GM19035 (cell line): ENCODE measurements at regions not wholly inside any gene's neighbourhood (a gene's known extent, or its start where the extent isn't known, plus 50 kb on each side); places are given as distances from the start of the nearest gene placed in this dataset.
"Not testable (repeated sequence)": the region's sequence is repeated elsewhere in the genome, so short reads cannot be mapped to it uniquely, and the experiment has no call there.

Experiments
- ATAC-seq: cut with Tn5 transposase; IDR thresholded peaks from one replicate; pipeline ENCODE4 v1.9.1; 2021; ENCODE audit not compliant: unreplicated experiment

DNA sequence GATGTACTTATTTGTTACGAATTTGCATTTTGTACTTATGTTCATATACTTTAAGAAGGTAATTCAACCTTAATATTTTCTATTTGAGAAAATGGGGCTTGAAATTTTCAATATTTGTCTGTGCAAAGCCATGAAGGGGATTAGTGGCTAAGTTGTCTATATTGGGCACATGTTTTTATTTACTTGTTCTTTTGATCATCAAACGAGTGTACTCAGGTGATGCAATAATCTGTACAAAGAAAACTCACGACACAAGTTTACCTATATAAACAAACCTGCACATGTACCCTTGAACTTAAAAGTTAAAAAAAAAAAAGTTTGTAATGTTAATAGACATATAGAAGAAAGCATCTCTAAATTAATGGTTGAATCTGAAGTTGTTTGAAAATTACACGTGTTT, 658.9 kb upstream of the SYT4 start:
- no peak for ATAC-seq

DNA sequence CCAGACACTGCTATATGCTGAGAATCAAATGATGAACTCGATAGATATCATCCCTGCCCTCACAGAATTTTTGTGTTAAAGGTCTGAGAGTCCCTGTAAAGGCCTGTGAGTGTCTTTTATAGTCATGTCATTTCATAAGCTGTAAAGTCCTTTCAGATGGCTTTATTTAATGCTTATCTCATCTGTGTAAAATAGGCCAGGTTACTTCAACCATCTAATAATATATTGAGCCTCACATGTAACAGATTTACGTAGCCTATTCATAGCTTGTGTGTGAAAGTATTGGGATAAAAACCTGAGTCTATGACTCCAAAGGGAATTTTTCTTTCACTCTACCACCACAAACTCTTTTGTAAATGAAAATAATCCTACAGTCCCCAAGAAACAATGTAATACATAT, 672.0 kb upstream of the SYT4 start:
- ATAC-seq: no peak

DNA sequence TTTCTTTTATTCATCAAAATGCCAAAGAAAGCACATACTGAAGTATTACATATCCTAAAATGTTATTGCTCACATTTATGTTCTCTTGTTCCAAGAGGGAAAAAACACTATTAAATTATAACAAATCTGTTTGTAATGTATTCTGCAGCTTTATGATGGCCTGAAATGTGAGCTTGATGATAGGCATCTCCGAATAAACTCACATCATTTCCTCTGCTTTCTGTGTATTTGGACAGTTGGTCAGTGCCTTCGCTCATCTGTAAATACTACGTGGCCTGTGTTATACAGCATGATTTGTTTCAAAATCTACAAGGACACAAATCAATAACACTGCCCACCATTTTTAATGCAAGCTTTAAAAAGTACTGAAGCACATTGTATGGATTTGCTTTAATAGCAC, 672.8 kb upstream of the SYT4 start:
- no peak for ATAC-seq

DNA sequence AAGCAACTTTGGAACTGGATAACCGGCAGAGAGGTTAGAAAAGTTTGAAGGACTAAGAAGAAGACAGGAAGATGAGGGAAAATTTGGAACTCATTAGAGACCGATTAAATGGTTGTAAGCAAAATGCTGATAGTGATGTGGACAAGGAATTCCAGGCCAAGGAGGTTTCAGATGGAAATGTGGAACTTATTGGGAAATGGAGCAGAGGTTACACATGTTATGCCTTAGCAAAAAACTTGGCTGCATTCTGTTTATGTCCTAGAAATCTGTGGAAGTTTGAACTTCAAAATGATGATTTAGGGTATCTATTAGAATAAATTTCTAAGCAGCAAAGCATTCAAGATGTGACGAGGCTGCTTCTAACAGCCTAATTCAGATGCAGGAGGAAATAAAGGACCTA, 675.1 kb upstream of the SYT4 start:
- no peak for ATAC-seq

DNA sequence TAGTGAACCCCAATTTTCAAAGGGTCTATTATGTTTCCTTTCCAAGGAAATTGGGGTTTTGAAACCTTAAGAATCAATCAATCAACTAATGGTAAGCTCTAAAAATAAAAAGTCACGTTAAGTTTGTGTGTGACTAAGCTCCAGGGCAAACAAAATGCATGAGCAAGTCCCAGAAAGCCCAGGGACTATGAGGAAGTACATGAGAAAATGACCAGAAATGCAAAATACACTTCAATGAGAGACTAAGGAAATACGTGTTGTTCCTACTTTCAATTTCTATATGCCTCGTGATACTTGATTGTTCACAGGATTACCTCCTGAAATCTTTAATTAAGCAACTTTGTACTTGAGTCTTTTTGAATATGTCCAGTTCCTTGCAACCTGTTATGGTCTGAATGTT, 684.4 kb upstream of the SYT4 start:
- ATAC-seq: no peak

DNA sequence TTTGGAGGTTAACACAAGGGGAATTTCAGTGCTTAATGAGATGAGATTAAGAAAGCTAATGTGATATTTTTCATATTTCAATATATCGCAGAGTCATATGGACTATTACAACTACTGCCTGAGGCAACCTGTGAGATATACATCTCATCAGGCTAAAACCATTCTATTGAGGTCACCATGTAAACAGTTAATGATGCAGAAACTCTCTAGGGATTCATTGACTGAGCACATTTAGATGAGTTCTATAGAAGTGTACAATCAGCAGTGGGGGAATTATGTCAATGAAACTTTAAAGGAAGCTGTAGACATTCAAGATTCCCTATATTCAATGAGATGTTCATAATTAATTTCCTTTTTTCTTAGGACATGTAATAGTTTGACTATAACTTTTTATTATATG, 687.4 kb upstream of the SYT4 start:
- no peak for ATAC-seq

DNA sequence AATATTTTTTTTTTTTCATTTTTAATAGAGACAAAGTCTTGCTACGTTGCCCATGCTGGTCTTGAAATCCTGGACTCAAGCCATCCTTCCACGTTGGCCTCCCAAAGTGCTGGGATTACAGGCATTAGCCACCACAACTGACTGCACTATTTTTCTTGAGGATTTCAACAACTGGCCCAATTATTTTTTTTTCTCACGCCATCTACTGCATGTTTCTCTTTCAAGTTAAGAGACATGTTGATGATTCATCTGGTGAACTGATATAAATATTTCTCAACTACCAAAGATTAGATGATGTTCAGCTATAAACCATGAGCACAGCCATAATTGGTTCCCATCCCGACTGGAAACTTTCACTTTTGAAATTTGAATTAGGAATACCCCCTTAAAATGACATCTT, 688.4 kb upstream of the SYT4 start:
- ATAC-seq: no peak

DNA sequence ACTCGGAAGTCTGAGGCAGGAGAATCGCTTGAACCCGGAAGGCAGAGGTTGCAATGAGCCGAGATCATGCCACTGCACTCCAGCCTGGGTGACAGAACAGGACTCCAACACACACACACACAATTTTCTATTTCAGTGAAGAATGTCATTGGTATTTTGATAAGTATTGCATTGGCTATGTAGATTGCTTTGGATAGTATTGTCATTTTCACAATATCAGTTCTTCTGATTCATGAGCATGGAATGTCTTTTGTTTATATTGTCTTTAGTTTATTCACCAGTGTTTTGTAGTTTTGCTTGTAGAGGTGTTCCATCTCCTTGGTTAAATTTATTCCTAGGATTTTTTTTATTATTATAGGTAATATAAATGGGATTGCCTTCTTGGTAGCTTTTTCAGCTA, 693.4 kb upstream of the SYT4 start:
- no peak for ATAC-seq

DNA sequence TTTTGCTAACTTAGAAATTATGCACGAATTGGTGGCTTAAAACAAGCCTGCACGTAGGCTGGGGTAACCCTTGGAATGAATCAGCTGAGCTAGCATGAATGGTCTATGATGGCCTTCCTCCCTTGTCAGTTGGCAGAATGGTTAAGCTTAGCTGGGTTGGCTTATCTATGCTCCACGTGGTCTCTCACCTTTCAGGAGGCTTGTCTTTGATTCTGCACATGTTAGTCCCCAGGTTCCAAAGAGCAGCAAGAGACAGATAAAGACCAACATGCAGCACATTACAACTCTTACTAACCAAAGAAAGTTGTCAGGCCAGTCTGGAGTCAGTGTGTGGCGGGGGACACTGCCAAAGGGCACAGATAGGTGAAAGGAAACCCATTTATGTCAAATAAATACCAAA, 700.9 kb upstream of the SYT4 start:
- no peak for ATAC-seq

DNA sequence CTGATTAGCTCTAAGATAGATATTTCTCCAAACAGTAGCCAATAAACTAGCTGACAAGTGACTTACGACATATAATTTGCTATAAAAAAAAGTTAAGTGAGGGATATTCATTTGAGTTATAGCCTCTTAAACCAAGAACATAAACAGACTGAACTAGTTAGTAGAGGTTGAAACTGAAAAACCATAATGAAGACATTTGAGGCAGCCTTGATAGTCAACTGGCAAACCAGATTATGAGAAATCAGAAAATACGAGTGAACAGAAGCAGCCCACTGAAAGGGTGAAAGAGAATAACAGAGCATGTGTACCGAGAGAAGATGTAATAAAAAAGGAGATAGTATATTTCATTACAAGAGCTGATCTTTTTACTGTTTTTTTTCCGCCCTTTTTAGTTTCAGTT, 698.1 kb upstream of the SETBP1 start:
- no peak for ATAC-seq

DNA sequence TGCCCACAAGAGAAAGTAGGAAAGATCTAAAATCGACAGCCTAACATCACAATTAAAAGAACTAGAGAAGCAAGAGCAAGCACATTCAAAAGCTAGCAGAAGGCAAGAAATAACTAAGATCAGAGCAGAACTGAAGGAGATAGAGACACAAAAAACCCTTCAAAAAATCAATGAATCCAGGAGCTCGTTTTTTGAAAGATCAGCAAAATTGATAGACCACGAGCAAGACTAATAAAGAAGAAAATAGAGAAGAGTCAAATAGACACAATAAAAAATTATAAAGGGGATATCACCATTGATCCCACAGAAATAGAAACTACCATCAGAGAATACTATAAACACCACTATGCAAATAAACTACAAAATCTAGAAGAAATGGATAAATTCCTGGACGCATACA, 693.6 kb upstream of the SETBP1 start:
- not testable (repeated sequence) for ATAC-seq

DNA sequence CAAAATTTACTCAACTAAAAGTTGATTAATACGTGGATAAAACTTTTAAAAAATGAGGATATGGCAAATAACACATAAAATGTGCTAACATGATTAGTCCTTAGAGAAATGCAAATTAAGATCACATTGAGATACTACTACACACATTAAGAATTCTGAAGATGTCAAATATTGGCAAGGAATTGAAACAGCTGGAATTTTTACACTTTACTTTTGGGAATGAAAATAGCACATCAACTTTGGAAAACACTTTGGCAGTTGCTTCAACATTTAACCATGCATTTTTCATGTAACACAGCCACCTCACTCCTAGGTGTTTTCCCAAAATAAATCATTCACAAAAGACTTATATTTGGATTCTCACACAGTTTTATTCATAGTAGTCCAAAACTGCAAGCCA, 687.9 kb upstream of the SETBP1 start:
- no peak for ATAC-seq

DNA sequence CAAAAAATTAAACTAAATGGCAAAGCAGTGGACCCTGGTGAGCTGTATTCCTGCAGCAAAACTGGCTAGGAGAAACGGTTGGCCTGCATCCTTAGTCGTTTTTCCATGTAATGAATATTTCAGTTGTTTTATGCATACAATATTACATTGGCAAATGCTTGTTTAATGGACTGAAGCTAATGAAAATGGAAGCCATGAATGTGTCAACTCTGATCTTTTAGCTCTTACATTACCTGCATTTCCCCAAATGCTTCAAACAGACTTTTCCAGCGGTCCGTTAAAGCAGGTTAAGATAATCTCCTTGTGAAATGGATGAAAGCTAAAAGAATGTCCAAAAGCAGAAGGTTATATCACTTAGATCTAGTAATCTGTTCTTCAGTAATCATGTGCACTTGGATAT, 686.3 kb upstream of the SETBP1 start:
- ATAC-seq: no peak

DNA sequence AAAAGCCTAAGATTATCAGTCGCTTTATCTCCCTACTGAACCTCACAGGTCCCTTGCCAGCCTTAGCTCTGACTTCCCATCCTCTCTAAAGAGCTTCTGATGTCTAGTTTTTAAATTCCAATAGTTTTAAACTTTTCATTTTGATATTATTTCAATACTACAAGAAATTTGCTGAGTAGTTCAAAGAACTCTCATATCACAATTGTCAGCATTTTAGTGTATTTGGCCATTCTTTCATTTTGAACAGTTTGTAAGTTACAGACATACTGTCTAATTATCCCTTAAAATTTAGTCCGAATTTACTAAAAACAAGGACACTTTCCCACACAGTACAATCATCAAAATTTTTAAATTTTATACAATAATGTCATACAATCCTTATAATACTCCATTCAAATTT, 666.8 kb upstream of the SETBP1 start:
- no peak for ATAC-seq

DNA sequence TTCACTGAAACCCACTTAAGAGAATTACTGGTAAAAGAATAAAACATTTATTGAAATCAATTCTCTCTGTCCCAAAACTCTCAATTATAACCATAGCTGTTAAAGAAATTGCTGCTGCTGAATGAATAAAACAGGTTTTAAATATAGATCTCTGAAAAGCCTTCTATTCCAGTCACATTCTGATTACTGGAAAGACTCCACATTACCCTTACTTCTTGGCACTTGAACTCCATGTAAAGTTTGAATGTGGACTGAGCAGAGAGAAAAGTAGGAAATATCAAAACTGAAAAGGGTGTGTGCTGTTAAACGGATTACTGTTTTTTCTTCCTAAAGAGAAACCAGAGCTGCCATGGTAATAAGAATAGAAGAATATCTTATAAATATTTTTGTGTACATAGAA, 655.3 kb upstream of the SETBP1 start:
- ATAC-seq: no peak

DNA sequence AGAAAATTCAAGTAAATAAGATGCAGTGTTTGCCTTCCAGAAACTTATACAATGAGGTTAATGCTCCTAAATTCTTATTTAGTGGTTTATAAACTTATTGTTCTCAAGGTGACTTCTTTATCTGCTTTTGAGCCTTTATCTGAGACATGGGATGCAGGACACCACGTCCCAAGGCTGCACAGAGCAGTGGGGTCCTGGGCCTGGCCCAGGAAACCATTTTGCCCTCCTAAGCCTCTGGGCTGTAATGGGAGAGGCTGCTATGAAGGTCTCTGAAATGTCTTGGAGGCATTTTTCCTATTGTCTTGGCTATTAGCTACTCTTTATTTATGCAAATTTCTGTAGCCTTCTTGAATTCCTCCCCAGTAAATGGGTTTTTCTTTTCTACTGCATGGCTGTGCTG, 652.6 kb upstream of the SETBP1 start:
- ATAC-seq: no peak

DNA sequence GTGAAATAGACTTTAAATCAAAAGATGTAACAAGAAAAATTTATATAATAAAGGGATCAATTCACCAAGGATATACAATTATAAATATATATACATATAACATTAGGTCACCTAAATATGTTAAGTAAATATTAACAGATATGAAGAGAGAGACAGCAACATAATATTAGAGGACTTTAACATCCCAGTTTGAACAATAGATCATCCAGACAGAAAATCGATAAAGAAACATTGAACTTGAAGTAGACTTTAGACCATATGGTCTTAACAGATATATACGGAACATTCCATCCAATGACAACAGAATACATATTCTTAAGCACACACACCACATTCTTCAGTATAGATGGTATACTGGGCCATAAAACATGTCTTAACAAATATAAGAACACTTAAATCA, 649.6 kb upstream of the SETBP1 start:
- no peak for ATAC-seq

DNA sequence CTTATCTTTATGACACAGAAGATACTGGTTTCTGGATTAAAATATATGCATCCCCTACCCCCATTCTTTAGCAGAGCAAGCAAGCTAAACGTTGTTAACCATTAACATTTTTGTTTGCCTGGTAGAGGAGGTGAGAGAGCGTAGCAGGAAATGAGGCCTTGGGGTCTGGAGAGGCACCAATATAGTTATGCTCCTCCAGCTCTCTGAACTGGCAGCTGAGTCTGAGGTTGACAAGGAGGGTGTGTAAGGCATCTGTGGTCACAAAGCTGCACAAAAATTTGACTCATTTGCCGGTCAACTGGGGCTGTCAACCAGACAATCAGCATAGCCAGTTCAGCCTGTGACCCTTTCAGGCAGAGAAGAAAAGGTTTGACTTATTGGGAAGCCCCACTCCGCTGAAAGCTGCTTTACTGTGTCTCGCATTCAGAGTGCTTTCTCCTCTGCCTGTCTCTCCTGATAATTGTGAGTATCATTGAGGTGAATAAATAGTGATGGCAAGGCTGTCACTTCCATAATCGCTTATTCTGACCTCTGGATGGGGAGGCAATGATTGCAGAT, 647.5 kb upstream of the SETBP1 start:
- no peak for ATAC-seq

DNA sequence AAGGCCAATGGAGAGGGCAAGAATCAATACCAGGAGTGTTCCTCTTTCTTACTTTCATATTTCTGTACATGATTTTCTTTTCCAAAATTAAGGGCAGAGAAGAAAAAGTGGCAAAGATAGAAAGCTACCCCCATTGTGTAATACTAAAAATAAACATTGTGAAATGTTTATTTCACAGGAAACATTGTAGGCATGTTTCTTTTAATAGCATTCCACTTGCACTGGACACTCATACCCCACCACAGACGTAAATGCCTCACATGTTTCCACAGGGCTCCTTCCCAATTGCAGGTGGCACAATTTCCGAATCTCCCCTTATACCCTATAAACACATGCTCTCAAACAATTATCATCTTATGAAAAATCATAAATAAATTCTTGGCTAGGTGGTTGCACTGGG, 645.1 kb upstream of the SETBP1 start:
- ATAC-seq: no peak

DNA sequence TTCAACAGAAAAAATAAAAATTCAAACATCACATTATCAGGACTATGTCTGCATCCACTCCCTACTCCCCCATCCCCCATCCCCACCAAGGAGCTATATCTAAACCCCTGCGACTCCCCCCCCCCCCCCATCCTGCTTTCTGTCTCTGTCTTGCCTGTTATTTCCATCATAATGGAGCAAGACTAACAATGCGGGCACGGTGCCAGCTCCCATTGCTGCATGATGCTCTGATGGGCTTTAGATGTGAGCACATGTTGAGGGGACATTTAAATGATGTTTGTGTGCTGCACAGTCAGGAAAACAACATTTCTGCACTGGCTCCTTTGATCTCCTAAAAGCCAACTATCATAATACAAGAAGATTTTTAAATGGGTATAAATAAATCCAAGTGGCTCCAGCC, 644.2 kb upstream of the SETBP1 start:
- no peak for ATAC-seq

DNA sequence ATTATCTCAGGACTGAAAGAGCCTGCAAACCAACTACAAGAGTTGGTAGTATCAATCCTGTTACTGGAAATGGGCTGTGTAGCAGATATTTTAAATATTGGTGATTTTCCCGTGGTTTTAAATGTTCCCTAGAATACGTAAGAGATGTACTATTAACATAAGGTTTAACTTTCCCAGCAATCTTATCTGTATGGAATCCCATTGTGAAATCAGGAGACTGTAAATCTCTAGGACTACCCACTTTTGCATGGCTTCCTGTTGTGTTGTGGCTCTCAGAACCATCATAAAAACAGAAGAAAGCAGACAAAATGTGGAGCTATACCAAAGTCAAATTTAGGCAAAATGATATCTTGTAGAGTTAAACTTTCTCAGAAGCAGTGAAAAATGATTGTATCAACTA, 641.5 kb upstream of the SETBP1 start:
- ATAC-seq: no peak

DNA sequence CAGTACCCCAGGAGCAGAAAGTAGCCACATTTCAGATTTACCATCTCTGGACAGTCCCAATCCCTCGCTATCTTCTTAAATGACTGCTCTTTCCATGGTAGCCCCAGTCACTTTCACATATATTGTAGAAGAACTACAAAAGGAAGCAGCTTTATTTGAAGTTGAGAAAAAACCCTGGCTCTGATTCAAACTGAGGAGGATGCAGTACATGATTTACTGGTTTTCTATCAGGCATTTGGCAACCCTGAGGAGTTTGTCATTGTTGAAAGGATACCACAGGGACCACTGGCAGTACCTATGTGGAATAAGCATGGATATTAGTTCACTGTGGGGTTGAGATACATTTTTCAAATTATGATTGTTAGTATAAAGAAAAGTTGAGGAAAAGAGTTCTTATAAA, 640.9 kb upstream of the SETBP1 start:
- ATAC-seq: no peak

DNA sequence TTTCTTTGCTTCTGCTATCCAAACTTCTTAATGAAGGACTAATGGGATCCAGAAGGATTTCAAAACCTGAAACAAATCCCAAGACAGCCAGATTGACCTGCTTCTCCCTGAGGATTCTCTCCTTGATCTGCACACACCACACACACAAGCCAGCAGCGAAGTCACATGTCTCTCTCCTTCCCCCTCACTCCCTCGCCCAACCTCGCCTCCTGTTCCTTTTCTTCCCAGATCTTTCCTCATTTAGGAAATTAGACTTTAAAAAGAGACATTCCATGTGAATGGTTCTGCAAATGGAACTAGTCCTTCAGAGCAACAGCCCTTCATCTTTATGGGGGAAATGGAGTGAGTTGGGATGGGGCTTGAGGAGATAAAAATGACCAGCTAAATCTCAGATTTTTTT, 639.1 kb upstream of the SETBP1 start:
- no peak for ATAC-seq

DNA sequence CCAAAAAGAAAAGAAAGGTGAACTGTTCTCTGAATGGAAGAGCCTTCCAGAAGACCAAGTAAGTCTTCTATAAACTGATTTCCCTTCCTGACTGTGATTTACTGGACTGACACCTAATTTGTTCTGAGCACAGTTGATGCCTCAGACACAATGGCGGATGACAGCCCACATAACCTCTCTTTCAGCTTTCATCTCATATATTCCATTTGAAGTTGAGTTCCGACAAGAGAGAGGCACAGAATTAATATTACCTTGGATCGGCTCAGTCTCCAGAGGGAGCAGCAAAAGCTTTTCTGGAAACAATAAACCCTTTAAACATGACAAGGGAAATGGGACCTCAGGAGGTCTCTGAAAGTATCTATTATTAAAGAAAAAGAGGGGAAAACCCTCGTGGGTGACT, 638.7 kb upstream of the SETBP1 start:
- ATAC-seq: no peak
